ENCODE measurements at regions not wholly inside any gene's neighbourhood (a gene's known extent, or its start where the extent isn't known, plus 50 kb on each side); places are given as distances from the start of the nearest gene placed in this dataset.

GRCh38 chr13:74978591-74978990 lies 503.4 kb downstream of the TBC1D4 start:
- no peak for DNase-seq (ENCODE audit: low read depth)
- TF ChIP-seq, protein P1, sequence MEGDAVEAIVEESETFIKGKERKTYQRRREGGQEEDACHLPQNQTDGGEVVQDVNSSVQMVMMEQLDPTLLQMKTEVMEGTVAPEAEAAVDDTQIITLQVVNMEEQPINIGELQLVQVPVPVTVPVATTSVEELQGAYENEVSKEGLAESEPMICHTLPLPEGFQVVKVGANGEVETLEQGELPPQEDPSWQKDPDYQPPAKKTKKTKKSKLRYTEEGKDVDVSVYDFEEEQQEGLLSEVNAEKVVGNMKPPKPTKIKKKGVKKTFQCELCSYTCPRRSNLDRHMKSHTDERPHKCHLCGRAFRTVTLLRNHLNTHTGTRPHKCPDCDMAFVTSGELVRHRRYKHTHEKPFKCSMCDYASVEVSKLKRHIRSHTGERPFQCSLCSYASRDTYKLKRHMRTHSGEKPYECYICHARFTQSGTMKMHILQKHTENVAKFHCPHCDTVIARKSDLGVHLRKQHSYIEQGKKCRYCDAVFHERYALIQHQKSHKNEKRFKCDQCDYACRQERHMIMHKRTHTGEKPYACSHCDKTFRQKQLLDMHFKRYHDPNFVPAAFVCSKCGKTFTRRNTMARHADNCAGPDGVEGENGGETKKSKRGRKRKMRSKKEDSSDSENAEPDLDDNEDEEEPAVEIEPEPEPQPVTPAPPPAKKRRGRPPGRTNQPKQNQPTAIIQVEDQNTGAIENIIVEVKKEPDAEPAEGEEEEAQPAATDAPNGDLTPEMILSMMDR (IDR thresholded peaks at IDR 0.05; ENCODE audit: insufficient read depth, low read depth, low read length, missing control alignments) = no peak

GRCh38 chr13:74977498-74977897 lies 504.5 kb downstream of the TBC1D4 start:
- TF ChIP-seq, protein P1 (IDR thresholded peaks at IDR 0.05; ENCODE audit: insufficient read depth, low read depth, low read length, missing control alignments) = no peak
- no peak overlapping the region for H3K4me3 ChIP-seq (ENCODE audit: low read depth, low read length)
- DNase-seq (ENCODE audit: low read depth) = no peak

More at GRCh38 chr13:74978591-74978990, 503.4 kb downstream of the TBC1D4 start:
- H3K4me3 ChIP-seq (ENCODE audit: low read depth, low read length) = no peak overlapping the region

DNA sequence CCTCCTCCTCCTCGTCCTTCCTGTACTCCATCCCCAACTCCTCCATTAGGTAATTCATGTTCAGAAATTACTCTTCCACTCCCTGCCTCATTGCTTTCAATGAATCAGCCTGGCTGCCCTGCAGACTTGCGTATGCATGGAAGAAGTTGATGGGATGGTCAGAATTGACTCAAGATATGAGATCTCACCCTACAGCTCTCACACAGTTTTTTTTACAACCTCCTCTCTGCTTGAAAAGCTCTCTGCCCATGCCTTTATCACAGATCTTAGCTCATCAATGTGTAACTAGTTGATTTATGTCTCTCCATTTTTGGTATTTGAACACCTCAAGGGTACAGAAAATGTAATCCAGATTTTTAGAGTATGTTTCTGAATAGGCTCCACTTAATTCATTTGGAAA lies 506.9 kb downstream of the TBC1D4 start:
- no peak for DNase-seq (ENCODE audit: low read depth)
- H3K4me3 ChIP-seq (ENCODE audit: low read depth, low read length) = no peak overlapping the region
- TF ChIP-seq, protein P1 (IDR thresholded peaks at IDR 0.05; ENCODE audit: insufficient read depth, low read depth, low read length, missing control alignments) = no peak

DNA sequence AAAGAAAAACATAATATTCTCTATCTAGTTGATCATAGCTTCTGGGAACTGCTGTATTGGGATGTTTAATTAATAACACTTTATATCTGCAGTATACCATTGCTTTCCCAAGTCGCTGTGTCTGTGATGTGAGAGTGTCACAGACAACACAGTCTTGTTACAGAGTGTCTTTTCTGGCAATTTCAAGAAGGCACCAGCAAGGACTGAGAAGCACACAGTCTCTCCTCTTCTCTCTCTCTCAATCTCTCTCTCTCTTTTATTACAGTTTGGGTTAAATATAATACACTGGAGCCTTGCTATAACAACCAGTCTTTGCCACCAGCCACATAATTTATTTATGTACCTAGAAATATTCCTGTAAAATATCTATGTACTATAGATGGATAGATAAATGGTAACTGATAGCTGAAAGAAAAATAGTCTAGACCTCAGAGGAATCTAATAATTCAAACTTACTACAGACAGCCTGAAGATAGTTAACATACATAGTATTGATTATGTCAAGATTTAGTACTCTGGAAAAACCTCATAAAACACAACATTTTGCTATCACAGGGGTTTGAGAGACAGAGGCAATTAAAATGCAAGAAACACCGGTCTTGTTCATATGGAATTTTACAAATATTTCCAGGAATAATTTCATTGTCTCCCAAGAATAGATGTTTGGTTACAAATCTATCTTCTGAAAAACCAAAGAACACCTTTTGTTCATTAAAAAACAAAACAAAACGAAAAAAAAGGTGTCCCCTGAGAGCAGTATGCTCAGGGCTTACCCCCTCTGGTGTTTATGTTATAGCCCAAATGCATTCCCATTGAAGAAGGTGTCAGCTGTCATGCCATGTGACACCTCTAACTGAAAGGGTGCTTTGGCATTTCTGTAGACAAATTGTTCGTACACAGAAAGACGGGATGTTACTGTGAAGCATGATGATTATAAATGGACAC lies 507.8 kb downstream of the TBC1D4 start:
- DNase-seq (ENCODE audit: low read depth) = no peak
- TF ChIP-seq, protein P1 (IDR thresholded peaks at IDR 0.05; ENCODE audit: insufficient read depth, low read depth, low read length, missing control alignments) = no peak
- H3K4me3 ChIP-seq (ENCODE audit: low read depth, low read length) = no peak overlapping the region

DNA sequence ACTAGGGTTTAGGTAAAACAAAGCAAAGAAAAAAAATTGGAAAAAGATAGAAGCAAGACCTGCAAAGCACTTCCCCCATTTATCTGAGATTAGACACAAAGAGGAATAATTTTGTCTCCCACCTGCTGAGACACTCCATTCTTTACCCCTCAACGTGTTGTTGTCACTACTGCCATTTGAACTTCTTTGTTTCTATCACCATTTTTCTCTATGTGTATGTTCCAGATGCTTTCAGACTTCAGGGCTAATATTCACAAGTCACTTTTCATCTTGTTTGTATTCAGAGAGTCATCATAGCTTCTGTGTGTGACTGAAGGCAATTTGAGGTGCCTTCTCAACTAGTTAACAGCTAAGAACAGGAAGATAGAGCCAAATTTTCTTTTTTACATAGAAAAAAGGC lies 512.5 kb downstream of the TBC1D4 start:
- TF ChIP-seq, protein P1 (IDR thresholded peaks at IDR 0.05; ENCODE audit: insufficient read depth, low read depth, low read length, missing control alignments) = no peak
- H3K4me3 ChIP-seq (ENCODE audit: low read depth, low read length) = no peak overlapping the region
- no peak for DNase-seq (ENCODE audit: low read depth)

DNA sequence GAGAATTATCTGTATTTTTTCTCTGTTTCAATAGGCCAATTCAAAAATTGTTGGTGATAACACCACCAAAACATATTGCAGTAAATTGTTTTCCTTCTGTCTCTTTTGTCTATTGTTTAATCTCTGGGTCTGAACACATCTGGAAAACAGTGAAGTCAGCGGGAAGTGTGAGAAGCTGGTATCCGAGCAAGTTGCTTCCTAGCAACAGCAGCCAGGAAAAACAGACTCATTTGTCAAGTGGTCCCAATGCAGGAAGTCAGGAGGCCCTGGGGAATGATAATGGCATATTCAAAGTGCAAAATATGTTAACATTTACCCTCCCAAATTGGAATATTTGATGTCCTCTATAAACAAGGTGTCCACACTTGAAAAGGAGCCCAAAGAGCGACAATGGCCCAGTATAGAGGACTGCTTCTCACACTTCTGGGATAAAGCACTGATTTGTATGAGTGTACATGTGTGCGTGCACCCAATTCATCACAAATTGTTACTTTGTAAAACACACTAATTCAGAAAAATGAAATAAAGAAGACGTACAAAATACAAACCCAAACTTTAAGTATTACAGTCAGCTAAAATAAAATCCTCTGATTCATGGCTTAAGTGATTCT lies 515.0 kb downstream of the TBC1D4 start:
- TF ChIP-seq, protein P1 (IDR thresholded peaks at IDR 0.05; ENCODE audit: insufficient read depth, low read depth, low read length, missing control alignments) = no peak
- H3K4me3 ChIP-seq (ENCODE audit: low read depth, low read length) = no peak overlapping the region
- DNase-seq (ENCODE audit: low read depth) = no peak
